ENCODE measurements at regions not wholly inside any gene's neighbourhood (a gene's known extent, or its start where the extent isn't known, plus 50 kb on each side); places are given as distances from the start of the nearest gene placed in this dataset.

DNA sequence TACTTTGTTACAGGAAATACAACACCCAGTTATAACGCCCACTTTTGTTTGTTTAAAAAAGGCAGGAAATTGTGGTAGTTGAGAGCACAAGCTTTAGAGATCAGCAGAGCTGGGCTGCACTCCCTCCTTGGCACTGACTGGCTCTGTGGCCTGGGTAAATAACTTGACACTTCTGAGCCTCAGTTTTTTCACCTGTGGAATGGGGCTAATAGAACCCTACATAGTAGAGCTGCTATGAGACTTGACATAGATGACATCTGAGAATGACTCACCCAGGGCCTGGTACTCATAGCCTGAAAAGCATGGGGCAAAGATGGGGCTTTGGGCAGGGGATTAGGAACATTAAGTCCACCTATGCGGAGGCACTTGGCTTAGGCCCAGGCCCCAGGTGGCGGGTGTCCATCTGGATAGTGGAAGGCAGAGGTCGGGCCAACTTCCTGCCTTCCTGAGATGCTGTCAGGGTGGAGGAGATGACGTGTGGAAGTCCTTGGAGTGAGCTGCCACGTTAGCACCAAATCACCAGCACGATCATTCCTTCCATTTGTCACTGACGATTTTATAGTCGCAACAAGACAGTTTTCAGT lies 159.1 kb downstream of the KATNAL1 start:
- TF ChIP-seq GTF2F1 (IDR thresholded peaks at IDR 0.05; ENCODE audit: borderline replicate concordance, low read depth, low read length) (no peak), USF2 (IDR thresholded peaks at IDR 0.05; ENCODE audit: low read length) (no peak), POLR2AphosphoS5 (IDR thresholded peaks at IDR 0.05; ENCODE audit: low read depth, low read length) (no peak), POLR2A (IDR thresholded peaks at IDR 0.05; ENCODE audit: control extremely low read depth in 1 of 2, low read depth in 2 of 2, low read length in 2 of 2) (no peak), CEBPB (IDR thresholded peaks at IDR 0.05; ENCODE audit: low read depth, low read length) (no peak), KDM1A (IDR thresholded peaks at IDR 0.05; ENCODE audit: borderline replicate concordance, low read length) (no peak), SRF (IDR thresholded peaks at IDR 0.05; ENCODE audit: low read depth, low read length) (no peak), RAD21 (IDR thresholded peaks at IDR 0.05 in 1 of 2, conservative IDR thresholded peaks at IDR 0.05 in 1 of 2; ENCODE audit: low read depth in 2 of 2, low read length in 2 of 2) (no peak), RFX5 (IDR thresholded peaks at IDR 0.05; ENCODE audit: borderline replicate concordance, low read depth, low read length) (no peak)
- TF ChIP-seq, protein P1, sequence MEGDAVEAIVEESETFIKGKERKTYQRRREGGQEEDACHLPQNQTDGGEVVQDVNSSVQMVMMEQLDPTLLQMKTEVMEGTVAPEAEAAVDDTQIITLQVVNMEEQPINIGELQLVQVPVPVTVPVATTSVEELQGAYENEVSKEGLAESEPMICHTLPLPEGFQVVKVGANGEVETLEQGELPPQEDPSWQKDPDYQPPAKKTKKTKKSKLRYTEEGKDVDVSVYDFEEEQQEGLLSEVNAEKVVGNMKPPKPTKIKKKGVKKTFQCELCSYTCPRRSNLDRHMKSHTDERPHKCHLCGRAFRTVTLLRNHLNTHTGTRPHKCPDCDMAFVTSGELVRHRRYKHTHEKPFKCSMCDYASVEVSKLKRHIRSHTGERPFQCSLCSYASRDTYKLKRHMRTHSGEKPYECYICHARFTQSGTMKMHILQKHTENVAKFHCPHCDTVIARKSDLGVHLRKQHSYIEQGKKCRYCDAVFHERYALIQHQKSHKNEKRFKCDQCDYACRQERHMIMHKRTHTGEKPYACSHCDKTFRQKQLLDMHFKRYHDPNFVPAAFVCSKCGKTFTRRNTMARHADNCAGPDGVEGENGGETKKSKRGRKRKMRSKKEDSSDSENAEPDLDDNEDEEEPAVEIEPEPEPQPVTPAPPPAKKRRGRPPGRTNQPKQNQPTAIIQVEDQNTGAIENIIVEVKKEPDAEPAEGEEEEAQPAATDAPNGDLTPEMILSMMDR (IDR thresholded peaks at IDR 0.05; ENCODE audit: control extremely low read depth in 1 of 3, insufficient read depth in 1 of 3, low read depth in 1 of 3, low read length in 3 of 3), result no peak
